Common myeloid progenitor, CD34-positive (primary cell): ENCODE measurements at regions not wholly inside any gene's neighbourhood (a gene's known extent, or its start where the extent isn't known, plus 50 kb on each side); places are given as distances from the start of the nearest gene placed in this dataset.

ENCODE experiments used
- CTCF ChIA-PET: fragments of 350-600 bp; sonication (Branson Sonifier 250); formaldehyde crosslinking; loops from one replicate; lab custom pipeline; 2021; ENCODE audit warnings: antibody characterized with exemption; lab: Charles Lee
- POLR2A ChIA-PET: fragments of 350-600 bp; sonication (Branson Sonifier 250); formaldehyde crosslinking; loops from one replicate; lab custom pipeline; 2021; ENCODE audit warnings: antibody characterized with exemption; lab: Charles Lee
- DNase-seq, 3 donors: peaks; one replicate each; pipeline versions ENCODE4 v3.0.0 to v3.0.0-alpha.2; 2013
- H3K27ac ChIP-seq, 2 experiments: 1 replicate in 1 of 2; 2 replicates in 1 of 2; pipeline ENCODE4 v1.7.0; 2013; ENCODE audit warnings: inconsistent platforms in 2 of 2, low read length in 2 of 2, mild to moderate bottlenecking in 2 of 2, low read depth in 1 of 2, moderate library complexity in 1 of 2; ENCODE audit not compliant: severe bottlenecking in 2 of 2, insufficient read depth in 1 of 2, poor library complexity in 1 of 2
- H3K27me3 ChIP-seq, 5 experiments: replicated peaks in 2 of 5; 1 replicate in 3 of 5; 2 replicates in 2 of 5; pipeline versions ENCODE4 v1.6.1 to v1.7.0; 2013; ENCODE audit warnings: low read length in 4 of 5, mild to moderate bottlenecking in 2 of 5, moderate library complexity in 2 of 5, inconsistent platforms in 1 of 5; ENCODE audit not compliant: insufficient read depth in 5 of 5, control insufficient read depth in 4 of 5
- H3K36me3 ChIP-seq, 4 experiments: 1 replicate in 2 of 4; 2 replicates in 2 of 4; pipeline versions ENCODE4 v1.6.1 to v1.7.0; 2013; ENCODE audit warnings: low read length in 3 of 4, control low read depth in 1 of 4, mild to moderate bottlenecking in 1 of 4; ENCODE audit not compliant: control insufficient read depth in 4 of 4, insufficient read depth in 4 of 4
- H3K4me1 ChIP-seq, 4 experiments: 1 replicate in 3 of 4; 2 replicates in 1 of 4; pipeline versions ENCODE4 v1.6.1 to v1.7.1; 2013; ENCODE audit warnings: low read length in 3 of 4, mild to moderate bottlenecking in 3 of 4, control low read depth in 1 of 4, inconsistent platforms in 1 of 4, moderate library complexity in 1 of 4; ENCODE audit not compliant: control insufficient read depth in 4 of 4, insufficient read depth in 4 of 4; ENCODE audit errors: control extremely low read depth in 1 of 4
- H3K4me3 ChIP-seq, 7 experiments: 1 replicate in 4 of 7; 2 replicates in 3 of 7; pipeline versions ENCODE4 v1.5.1 to v1.7.0; 2013; ENCODE audit warnings: mild to moderate bottlenecking in 7 of 7, low read length in 6 of 7, moderate library complexity in 6 of 7, inconsistent platforms in 2 of 7, low read depth in 2 of 7, control low read depth in 1 of 7; ENCODE audit not compliant: insufficient read depth in 4 of 7, control insufficient read depth in 1 of 7; ENCODE audit errors: extremely low read depth in 1 of 7
- H3K9me3 ChIP-seq, 5 experiments: 1 replicate in 4 of 5; 2 replicates in 1 of 5; pipeline versions ENCODE4 v1.6.1 to v1.7.1; 2013; ENCODE audit warnings: low read length in 4 of 5, mild to moderate bottlenecking in 2 of 5, inconsistent platforms in 1 of 5, low read depth in 1 of 5, moderate library complexity in 1 of 5; ENCODE audit not compliant: control insufficient read depth in 4 of 5, insufficient read depth in 2 of 5; ENCODE audit errors: control extremely low read depth in 1 of 5
- WGBS: methylation state at CpG from one replicate; pipeline ENCODE4 v1.1.5; 2013; ENCODE audit not compliant: insufficient coverage; 5-methylcytosine and 5-hydroxymethylcytosine counted together

- Histone ChIP-seq H3K4me1 (no peaks in the 10 kb centered on the region), H3K4me3 (no peak overlapping the region), H3K27ac (no peak overlapping the region), H3K27me3 (peaks cover 0 to 7% (median 0%) of the 10 kb centered on the region in 5 experiments), H3K36me3 (no peaks in the 10 kb centered on the region), H3K9me3 (peaks cover 0 to 2% (median 0%) of the 10 kb centered on the region in 5 experiments)
- ChIA-PET CTCF (no interaction called here), POLR2A (interaction anchor here (0.6 kb wide), 1 partner anchor 768 kb away, joined by 3 read pairs; no protein-coding TSS in a partner anchor)
- no peak for DNase-seq
- 90% methylated on average over 1 of the region's 2 CpGs for WGBS
These were observed 204.7 kb upstream of the MCTP2 start for GRCh38 chr15:94026458-94027304.

- no peak overlapping the region for H3K4me3 ChIP-seq
- no peaks in the 10 kb centered on the region for H3K4me1 ChIP-seq
- DNase-seq: no peak
- H3K27me3 ChIP-seq: peaks cover 0 to 5% (median 0%) of the 10 kb centered on the region in 5 experiments
- 95% methylated on average over 4 of the region's 4 CpGs for WGBS
- no peaks in the 10 kb centered on the region for H3K36me3 ChIP-seq
- ChIA-PET CTCF (no interaction called here), POLR2A (interaction anchor here (0.6 kb wide), 1 partner anchor 74 kb away, joined by 4 read pairs; no protein-coding TSS in a partner anchor)
- peaks cover 0 to 2% (median 0%) of the 10 kb centered on the region in 5 experiments for H3K9me3 ChIP-seq
- H3K27ac ChIP-seq: no peak overlapping the region
These were observed 207.8 kb upstream of the MCTP2 start for GRCh38 chr15:94023531-94023930.

GRCh38 chr15:94021621-94022320 is 209.6 kb upstream of the MCTP2 start:
- CTCF ChIA-PET: no interaction called here
- H3K9me3 ChIP-seq: no peaks in the 10 kb centered on the region
- no peak overlapping the region for H3K27ac ChIP-seq
- no peaks in the 10 kb centered on the region for H3K4me1 ChIP-seq
- 88% methylated on average over 3 of the region's 5 CpGs for WGBS
- no peak overlapping the region for H3K4me3 ChIP-seq
- POLR2A ChIA-PET: no interaction called here
- H3K36me3 ChIP-seq: no peaks in the 10 kb centered on the region
- DNase-seq: no peak
- peaks cover 0 to 5% (median 0%) of the 10 kb centered on the region in 5 experiments for H3K27me3 ChIP-seq

GRCh38 chr15:94019062-94019461 is 212.3 kb upstream of the MCTP2 start:
- Histone ChIP-seq H3K9me3 (peaks cover 0 to 3% (median 0%) of the 10 kb centered on the region in 5 experiments), H3K4me3 (no peak overlapping the region), H3K27ac (no peak overlapping the region), H3K27me3 (peaks cover 0 to 6% (median 0%) of the 10 kb centered on the region in 5 experiments), H3K4me1 (no peaks in the 10 kb centered on the region), H3K36me3 (no peaks in the 10 kb centered on the region)
- WGBS: 94% methylated on average over 9 of the region's 11 CpGs
- ChIA-PET CTCF (no interaction called here), POLR2A (no interaction called here)
- no peak for DNase-seq

GRCh38 chr15:94015324-94015723 is 216.0 kb upstream of the MCTP2 start:
- DNase-seq: no peak
- H3K27ac ChIP-seq: no peak overlapping the region
- WGBS: 100% methylated on average over 2 of the region's 5 CpGs
- ChIA-PET CTCF (no interaction called here), POLR2A (no interaction called here)
- H3K36me3 ChIP-seq: no peaks in the 10 kb centered on the region
- H3K4me3 ChIP-seq: no peak overlapping the region
- peaks cover 0 to 3% (median 0%) of the 10 kb centered on the region in 5 experiments for H3K9me3 ChIP-seq
- H3K4me1 ChIP-seq: no peaks in the 10 kb centered on the region
- peaks cover 0 to 2% (median 0%) of the 10 kb centered on the region in 5 experiments for H3K27me3 ChIP-seq

GRCh38 chr15:94008104-94009074 is 223.0 kb upstream of the MCTP2 start:
- DNase-seq: no peak
- Histone ChIP-seq H3K4me1 (peaks cover 0 to 2% (median 0%) of the 10 kb centered on the region in 4 experiments), H3K4me3 (no peak overlapping the region), H3K27ac (no peak overlapping the region), H3K9me3 (no peaks in the 10 kb centered on the region), H3K36me3 (no peaks in the 10 kb centered on the region), H3K27me3 (no peaks in the 10 kb centered on the region)
- ChIA-PET POLR2A (no interaction called here), CTCF (interaction anchor here (1.1 kb wide), 1 partner anchor 11 kb away, joined by 7 read pairs; no protein-coding TSS in a partner anchor)
- WGBS: 97% methylated on average over 6 of the region's 9 CpGs
